Osteoblast (primary cell): ENCODE measurements at regions not wholly inside any gene's neighbourhood (a gene's known extent, or its start where the extent isn't known, plus 50 kb on each side); places are given as distances from the start of the nearest gene placed in this dataset.
A peak's percentile ranks its signal among the peaks of the same experiment; 100 is the strongest.

Experiments used
- DNase-seq: peaks from one replicate; pipeline ENCODE4 v3.0.0; 2011; ENCODE audit warnings: low spot score, mixed read lengths; ENCODE audit not compliant: insufficient read length; ENCODE audit errors: missing footprints
- H2AFZ ChIP-seq: 2 replicates; pipeline ENCODE4 v1.6.0; 2011; ENCODE audit warnings: mild to moderate bottlenecking, low read length
- H3K27ac ChIP-seq: 2 replicates; pipeline ENCODE4 v1.5.1; 2011; ENCODE audit warnings: mild to moderate bottlenecking, low read depth, low read length, moderate library complexity
- H3K27me3 ChIP-seq: 2 replicates; pipeline ENCODE4 v1.6.0; 2012; ENCODE audit warnings: mild to moderate bottlenecking, control low read depth, inconsistent platforms, low read length, moderate library complexity; ENCODE audit not compliant: insufficient read depth
- H3K36me3 ChIP-seq: 2 replicates; pipeline ENCODE4 v1.5.1; 2011; ENCODE audit warnings: mild to moderate bottlenecking, low read length, control low read depth, moderate library complexity; ENCODE audit not compliant: insufficient read depth
- H3K4me1 ChIP-seq: 2 replicates; pipeline ENCODE4 v1.5.1; 2011; ENCODE audit warnings: mild to moderate bottlenecking, low read length, control low read depth, moderate library complexity; ENCODE audit not compliant: insufficient read depth
- H3K4me2 ChIP-seq: 2 replicates; pipeline ENCODE4 v1.6.0; 2011; ENCODE audit warnings: mild to moderate bottlenecking, low read length; ENCODE audit not compliant: insufficient read depth
- H3K4me3 ChIP-seq: fragments of 200-600 bp; sonication (generic); 3 replicates; pipeline ENCODE4 v1.5.1; 2012; ENCODE audit warnings: mild to moderate bottlenecking, low read length, inconsistent platforms; ENCODE audit not compliant: insufficient read depth
- H3K79me2 ChIP-seq: 2 replicates; pipeline ENCODE4 v1.6.0; 2012; ENCODE audit warnings: mild to moderate bottlenecking, low read length, control low read depth, inconsistent platforms; ENCODE audit not compliant: insufficient read depth
- H3K9me3 ChIP-seq: 2 replicates; pipeline ENCODE4 v1.5.1; 2011; ENCODE audit warnings: low read depth, low read length, control low read depth
- H4K20me1 ChIP-seq: 2 replicates; pipeline ENCODE4 v1.6.0; 2012; ENCODE audit warnings: mild to moderate bottlenecking, low read length, control low read depth; ENCODE audit not compliant: insufficient read depth
- CTCF ChIP-seq: IDR thresholded peaks from 2 replicates; pipeline ENCODE4 v1.5.1; 2011; ENCODE audit warnings: mild to moderate bottlenecking, low read depth, low read length, moderate library complexity; ENCODE audit errors: extremely low read depth

- DNase-seq, result no peak
- Histone ChIP-seq H4K20me1 (no peaks in the 10 kb centered on the region), H3K4me2 (no peak overlapping the region), H2AFZ (no peak overlapping the region), H3K36me3 (no peaks in the 10 kb centered on the region), H3K27ac (no peak overlapping the region), H3K27me3 (no peaks in the 10 kb centered on the region), H3K4me1 (peaks cover 18% of the 10 kb centered on the region), H3K79me2 (no peaks in the 10 kb centered on the region), H3K4me3 (no peak overlapping the region), H3K9me3 (no peaks in the 10 kb centered on the region)
- no peak for TF ChIP-seq CTCF
Measured at GRCh38 chr15:61657461-61657860, 402.8 kb downstream of the VPS13C start.

- no peaks in the 10 kb centered on the region for H3K79me2 ChIP-seq
- no peaks in the 10 kb centered on the region for H4K20me1 ChIP-seq
- no peak overlapping the region for H2AFZ ChIP-seq
- H3K9me3 ChIP-seq, result no peaks in the 10 kb centered on the region
- H3K27me3 ChIP-seq, result no peaks in the 10 kb centered on the region
- H3K36me3 ChIP-seq, result no peaks in the 10 kb centered on the region
- no peak overlapping the region for H3K4me3 ChIP-seq
- no peak for TF ChIP-seq CTCF
- no peak overlapping the region for H3K27ac ChIP-seq
- H3K4me2 ChIP-seq, result no peak overlapping the region
- peaks cover 15% of the 10 kb centered on the region for H3K4me1 ChIP-seq
- no peak for DNase-seq
Measured at GRCh38 chr15:61656391-61656790, 403.9 kb downstream of the VPS13C start.

- no peaks in the 10 kb centered on the region for H3K79me2 ChIP-seq
Measured at GRCh38 chr15:61655881-61656280, 404.4 kb downstream of the VPS13C start.

GRCh38 chr15:61654918-61655317 is 405.3 kb downstream of the VPS13C start:
- DNase-seq, result no peak
- Histone ChIP-seq H3K36me3 (no peaks in the 10 kb centered on the region), H3K4me2 (no peak overlapping the region), H2AFZ (no peak overlapping the region), H3K4me3 (no peak overlapping the region), H3K4me1 (peaks cover 2% of the 10 kb centered on the region), H3K9me3 (no peaks in the 10 kb centered on the region), H3K27me3 (no peaks in the 10 kb centered on the region), H3K27ac (no peak overlapping the region), H3K79me2 (no peaks in the 10 kb centered on the region), H4K20me1 (no peaks in the 10 kb centered on the region)
- TF ChIP-seq CTCF, result no peak

More at GRCh38 chr15:61655881-61656280, 404.4 kb downstream of the VPS13C start:
- peaks cover 10% of the 10 kb centered on the region for H3K4me1 ChIP-seq
- H4K20me1 ChIP-seq, result no peaks in the 10 kb centered on the region
- no peak overlapping the region for H3K4me3 ChIP-seq
- TF ChIP-seq CTCF, result no peak
- no peaks in the 10 kb centered on the region for H3K36me3 ChIP-seq
- H3K27ac ChIP-seq, result no peak overlapping the region
- DNase-seq, result peak; percentile 9
- H2AFZ ChIP-seq, result no peak overlapping the region
- H3K27me3 ChIP-seq, result no peaks in the 10 kb centered on the region
- H3K4me2 ChIP-seq, result no peak overlapping the region
- no peaks in the 10 kb centered on the region for H3K9me3 ChIP-seq
